ENCODE measurements at regions not wholly inside any gene's neighbourhood (a gene's known extent, or its start where the extent isn't known, plus 50 kb on each side); places are given as distances from the start of the nearest gene placed in this dataset.

DNA sequence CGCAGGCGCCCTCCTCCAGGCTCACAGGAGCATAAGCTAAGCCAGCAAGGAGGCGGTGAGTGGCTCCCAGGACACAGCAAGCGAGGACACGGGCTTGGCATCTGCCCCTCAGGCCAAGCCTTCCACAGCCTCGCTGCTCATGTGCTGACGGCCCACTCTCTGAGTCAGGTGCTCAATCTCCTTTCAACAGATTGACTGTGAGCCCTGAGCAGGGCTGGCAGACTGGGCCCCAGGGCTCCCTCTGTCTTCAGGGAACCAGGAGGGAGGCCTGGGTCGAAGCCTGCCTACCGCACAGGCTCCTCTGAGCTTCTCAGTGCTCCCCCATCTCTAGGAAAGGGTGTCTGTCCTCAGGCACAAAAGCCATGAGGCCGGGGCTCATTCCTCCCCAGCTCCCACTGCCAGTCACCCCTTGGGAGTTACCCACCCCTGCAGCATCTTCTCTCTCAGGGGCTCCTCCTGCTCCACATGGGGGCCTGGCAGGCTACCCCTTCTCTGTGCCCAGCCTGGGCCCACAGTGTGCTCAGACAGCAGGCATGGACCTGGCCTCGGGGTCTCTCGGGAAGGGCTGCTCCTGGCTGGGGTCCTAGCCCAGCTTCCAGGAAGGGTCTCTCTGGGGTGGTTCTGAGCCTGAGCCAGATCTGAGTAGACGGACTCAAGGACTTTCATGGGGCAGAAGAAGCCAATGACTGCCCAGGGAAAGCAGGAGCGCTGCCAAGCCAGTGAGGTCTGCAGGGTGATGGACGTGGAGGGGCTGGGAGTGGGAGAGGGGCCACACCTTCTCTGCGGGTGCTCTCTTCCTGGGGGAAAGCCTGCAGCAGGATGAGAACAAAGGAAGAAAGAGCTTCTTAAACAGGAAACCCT is 138.0 kb upstream of the GPC1 start:
- DNase-seq (ENCODE audit: low spot score) = no peak

DNA sequence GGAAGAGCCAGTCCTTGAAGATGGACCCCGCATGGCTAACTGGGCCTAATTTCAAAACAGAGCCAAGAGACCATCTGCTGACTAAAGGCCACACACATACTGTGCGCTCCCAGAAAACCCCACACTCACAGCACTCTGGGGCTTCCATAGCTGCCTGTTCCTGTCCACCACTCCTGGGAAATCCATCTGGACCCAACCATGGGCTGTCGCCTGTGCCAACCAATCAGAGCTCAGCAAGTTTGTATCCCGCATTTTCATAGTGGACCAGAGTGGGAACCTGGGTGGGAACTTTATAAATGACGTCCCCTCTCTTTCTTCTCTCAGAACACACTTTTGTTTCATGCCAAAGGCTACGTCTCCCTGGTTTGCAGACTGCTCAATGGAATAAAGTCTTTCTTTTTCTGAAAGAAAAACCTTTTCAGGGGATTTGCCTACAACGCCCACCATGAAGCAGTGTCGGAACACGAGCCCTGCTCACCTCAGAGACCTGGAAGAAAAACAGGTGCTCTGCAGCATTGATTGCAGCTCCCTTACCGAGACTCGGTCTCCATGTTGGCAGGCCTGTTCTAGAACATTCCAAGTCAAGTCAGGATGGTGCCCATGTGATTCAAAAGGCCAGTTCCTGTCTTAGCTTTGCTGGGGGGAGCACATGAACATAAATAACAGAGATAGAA is 137.2 kb upstream of the GPC1 start:
- DNase-seq (ENCODE audit: low spot score) = no peak

DNA sequence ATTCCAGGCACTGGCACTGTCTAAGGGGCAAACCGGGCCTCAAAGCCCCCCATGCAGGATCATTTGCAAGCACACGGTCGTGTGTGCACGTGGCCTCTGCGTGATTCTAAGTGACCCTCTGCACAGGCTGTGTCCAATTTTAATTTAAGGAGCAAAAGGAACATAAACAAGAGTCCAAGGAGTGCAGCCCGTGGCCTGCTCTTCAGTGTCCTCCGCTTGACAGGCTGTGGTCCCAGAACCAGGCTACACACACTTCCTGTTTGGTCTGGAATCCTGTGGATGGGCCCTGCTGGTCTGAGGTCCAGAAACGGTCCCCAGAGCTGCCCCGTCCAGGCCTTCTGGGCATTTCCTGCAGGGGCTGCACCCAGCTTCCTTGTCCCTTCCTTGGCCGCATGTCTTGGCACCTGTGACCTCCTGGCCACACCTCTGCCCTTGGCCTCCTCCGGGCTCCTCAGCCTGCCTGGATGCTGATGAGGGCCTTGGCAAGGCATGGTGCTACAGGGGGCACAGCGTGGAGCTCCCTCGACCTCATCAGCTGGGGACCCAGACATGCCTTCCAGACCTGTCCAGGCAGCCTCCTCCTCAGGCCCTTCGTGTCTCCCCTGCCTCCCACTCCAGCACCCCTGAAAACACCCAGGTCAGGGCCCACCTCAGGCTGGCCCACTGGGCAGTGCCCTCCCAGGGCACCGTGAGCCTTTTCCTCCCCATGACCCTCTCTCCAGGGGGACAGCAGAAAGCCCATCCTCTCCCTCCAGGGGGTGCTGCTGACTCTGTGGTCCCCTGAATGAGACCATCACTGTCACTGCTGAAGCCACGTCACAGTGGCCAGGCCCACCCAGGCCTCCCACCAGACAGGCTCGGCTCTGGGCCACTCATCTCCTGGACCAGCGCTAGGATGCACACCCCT is 136.4 kb upstream of the GPC1 start:
- no peak for DNase-seq (ENCODE audit: low spot score)

DNA sequence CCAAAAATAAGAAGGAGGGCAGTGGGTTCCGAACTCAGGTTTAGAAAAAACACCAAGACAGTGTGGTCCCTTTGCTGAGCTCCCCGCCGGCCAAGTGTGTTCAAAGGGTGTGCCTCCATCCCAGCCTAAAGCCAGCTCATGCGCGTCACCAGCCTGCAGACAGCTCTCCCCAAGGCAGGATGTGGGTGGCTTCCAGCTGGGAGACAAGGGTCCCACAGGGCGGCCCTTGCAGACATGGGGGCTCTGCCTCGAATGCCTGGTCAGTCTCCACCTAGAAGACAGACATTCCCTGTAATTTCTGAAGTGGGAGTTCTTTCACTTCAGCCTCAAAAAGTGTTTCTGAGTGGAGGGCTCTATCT is 135.8 kb upstream of the GPC1 start:
- DNase-seq (ENCODE audit: low spot score) = no peak

DNA sequence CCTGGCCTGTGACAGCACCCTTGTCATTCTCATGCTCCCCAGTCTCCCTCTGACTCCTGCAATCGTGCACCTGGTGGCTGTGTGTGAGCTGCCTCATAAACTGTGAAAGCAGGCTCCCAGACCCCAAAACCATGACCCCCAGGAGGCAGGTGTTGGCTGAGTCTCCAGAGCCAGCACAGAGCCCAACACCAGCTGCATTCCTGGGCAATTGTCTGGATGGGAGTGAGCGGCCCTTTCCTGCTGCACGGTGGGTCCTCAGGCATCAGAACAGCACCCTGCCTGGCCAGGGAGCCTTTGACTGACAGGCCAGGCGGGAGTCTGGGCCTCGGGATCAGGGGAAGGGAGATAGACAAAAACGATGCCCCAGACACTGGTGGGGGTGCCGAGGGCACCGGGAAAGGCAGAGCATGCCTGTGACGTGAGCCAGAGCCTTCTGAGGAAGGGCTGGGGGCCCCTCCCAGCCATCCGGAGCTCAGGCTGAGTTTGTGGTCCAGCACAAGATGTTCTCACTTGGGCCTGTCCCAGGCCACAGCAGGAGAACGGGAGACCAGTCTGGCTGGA is 135.1 kb upstream of the GPC1 start:
- no peak for DNase-seq (ENCODE audit: low spot score)

DNA sequence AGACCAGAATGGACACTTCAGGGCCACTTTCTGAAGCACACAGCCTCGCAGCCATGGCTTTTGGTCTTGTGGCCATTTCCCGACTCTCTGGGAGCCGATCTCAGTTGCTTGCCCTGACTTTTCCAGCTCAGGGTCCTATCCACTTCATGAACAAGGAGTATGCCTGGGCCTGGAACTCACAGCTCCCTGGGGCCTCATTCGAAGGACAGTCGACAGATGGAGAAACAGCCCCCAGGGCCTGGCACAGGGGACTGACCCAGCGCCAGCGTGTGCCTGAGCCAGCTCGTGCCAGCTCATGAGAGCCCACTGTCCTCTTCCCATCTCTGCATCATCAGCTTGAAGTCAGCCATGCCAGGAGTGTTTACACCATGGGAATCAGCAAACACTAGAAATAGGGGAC is 134.6 kb upstream of the GPC1 start:
- no peak for DNase-seq (ENCODE audit: low spot score)

DNA sequence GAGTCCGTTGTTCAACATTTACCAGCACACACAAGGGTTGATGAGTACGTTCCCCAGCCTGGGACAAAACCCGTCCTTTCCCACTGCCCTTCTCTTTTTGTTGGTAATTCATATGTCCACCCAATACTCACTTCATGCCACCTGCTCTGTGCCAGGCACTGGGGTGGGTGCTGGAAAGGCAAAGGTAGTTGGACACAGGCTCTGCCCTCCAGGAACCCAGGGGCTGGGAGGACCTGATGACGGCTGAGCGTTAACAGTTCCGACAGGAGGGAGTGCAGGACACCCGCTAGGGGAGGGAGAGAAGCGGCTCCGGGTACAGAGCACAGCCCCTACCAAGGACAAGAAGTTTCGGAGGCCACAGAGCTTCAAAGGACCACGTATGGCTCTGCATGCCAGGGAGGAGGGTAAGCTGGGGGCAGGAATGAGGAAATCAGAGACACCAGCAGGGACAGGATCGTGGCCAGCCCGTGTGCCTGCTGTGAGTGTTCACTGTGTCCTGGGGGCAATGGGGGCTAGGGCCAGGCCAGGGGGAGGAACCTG is 134.1 kb upstream of the GPC1 start:
- no peak for DNase-seq (ENCODE audit: low spot score)

DNA sequence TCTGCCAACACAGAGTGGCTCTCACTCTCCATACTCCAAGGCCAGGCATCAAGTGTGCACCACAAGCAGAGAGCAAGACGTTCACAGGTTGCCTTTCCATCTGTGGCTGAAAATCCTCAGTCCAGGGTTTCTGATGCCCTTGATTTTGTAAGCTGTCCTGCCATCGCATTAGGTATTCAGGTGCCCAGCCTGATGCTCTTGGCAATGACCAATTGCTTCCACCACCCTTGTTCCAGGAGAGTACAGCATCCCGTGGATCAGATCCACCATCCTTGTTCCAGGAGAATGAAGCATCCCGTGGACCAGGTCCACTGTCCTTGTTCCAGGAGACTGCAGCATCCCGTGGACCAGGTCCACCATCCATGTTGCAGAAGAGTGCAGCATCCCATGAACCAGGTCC is 133.4 kb upstream of the GPC1 start:
- DNase-seq (ENCODE audit: low spot score) = no peak

DNA sequence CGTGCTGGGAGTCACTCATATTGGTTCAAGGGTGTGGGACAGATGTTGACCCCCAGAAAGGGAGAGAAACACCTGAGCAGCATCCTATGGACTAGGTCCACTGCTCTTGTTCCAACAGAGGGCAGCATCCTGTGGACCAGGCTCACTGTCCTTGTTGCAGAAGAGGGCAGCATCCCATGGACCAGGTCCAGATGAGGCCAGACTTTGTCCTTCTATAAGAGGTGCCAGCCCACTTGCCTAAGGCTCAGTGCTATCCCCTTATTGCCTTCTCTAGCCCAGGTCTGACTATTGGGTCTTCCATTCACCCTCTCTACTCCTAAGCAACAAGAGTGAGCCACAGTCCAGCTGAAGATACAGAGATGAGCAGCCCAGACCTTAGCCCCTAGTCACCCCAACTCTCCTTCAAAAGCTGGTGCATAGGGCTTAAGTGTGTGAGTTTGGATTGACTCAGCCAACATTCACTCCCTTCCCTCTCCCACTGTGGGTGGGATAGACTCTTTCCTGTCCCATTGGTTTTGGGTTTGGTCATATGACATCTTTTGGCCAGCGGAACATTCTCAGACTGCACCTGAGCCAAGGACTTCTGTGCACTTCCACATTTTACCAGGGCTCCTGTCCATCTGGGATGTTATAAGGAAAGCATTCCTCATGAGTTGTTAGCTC is 132.4 kb upstream of the GPC1 start:
- no peak for DNase-seq (ENCODE audit: low spot score)

DNA sequence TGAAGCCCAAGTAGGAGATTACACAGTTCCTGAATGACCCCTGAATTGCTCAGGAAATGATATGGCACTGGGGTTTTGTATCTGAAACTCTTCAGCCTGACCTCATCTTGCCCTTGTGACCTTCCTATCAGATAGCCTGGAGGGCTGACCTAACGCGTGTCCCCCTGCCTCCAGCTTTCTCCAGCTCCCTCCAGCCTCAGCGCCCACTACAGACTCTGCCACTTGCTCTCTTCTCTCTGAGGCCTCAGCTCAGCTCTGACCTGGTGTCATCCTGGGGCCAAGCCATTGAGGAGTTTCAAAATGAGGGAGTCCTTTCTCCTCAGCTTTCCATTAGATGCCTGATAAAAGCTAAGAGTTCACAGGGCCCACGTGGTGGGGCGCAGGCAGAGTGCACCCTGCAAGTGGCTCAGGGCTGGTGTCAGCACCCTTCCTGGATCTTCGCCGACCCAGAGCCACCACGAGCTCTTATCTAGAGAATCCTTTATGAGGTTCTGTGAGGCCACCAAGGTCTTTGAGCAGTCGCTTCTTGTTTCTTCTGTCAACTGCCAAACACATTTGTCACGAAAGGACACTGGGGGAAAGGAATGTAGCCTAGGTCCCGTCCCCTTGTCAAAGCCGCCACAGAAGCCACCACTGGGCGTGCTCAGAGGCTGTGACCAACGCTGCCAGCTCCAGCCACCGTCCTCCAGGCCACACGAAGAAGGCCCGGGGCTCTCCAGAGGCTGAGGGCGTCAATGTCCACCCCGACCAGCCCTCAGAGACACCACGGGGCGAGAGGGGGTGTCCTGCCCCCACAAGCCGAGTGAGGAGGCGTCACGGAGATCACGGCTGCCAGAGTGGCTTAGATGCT is 131.3 kb upstream of the GPC1 start:
- no peak for DNase-seq (ENCODE audit: low spot score)

DNA sequence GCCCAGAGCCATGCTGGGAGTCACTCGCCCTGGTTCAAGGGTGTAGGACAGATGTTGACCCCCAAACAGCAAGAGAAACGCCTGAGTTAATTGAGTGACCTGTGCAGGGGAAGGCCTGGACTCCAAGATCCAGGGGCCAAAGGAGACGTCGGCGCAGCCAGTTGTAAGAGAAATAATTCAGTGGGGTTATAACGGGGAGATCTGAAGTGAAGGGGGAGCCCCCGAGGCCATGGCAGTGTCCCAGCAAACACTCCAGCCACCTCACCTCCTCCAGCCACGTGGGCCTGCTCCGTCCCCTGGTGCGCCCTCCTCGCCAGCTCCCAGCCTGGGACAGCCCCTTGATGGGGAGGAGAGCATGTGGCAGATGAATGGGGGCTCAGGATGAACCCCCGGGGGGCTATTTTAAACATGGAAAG is 130.7 kb upstream of the GPC1 start:
- no peak for DNase-seq (ENCODE audit: low spot score)

DNA sequence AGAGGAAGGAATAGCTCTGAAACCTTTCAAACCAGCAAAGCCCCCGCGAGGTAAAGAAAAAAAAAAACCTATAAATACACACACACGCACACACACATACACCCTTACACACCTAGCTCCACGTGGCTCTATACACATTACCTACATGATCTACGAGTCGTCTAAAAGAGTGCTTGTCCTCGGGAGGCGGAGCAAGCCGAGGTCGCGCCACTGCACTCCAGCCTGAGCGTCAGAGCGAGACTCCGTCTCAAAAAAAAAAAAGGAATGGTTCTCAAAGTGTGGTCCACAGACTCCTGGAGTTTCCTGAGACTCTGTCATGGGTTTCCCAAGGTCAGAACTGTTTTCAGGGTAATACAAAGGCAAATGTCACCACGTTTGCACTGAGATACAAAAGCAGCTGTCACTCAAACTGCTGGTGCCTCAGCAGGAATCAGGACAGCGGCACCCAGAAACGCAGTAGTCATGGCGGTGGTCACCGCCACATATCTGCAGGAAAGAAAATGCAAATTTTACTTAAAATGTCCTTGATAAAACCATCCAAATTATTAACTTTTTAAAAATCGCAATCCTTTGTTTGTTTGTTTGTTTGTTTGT is 130.0 kb upstream of the GPC1 start:
- no peak for DNase-seq (ENCODE audit: low spot score)

DNA sequence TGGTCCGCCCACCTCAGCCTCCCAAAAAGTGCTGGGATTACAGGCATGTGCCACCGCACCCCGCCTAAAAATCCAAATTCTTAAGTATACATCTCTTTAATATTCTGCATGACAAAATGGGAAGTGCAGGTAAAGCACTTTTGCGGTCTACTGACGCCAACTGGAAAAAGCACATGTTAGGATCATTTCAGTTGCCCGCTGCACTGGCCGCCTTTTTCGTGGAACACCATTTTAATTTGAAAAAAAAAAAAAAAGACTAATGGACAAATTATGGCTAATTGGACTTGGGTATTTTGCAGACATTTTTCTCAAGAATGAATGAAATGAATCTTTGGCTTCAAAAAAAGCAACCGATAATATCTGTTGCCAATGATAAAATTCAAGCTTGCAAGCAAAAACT is 129.3 kb upstream of the GPC1 start:
- no peak for DNase-seq (ENCODE audit: low spot score)

DNA sequence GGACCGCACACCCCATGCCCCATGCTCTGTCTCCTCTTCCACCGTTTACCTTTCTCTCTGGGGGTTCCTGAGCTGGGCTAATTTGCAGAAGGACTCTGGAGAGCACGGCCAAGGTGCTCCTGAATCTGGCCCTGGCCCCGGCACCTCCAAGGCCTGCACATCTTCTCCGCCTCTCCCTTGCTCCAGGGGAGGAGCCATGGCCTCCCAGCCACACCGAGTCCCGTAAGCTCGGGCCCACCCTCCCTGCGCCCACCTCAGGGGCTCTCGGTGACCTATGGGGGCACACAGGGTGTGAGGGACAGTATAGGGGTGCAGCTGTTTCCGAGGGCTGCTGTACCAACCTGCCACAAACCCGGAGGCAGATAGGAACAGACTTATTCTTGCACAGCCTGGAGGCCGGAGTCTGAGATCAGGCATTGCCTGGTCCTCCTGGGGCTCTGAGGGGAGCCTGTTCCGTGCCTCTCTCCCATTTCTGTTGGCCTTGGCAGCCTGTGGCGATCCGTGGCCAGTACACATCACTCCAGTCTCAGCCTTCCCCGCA is 127.3 kb upstream of the GPC1 start:
- DNase-seq (ENCODE audit: low spot score) = peak; percentile 17

DNA sequence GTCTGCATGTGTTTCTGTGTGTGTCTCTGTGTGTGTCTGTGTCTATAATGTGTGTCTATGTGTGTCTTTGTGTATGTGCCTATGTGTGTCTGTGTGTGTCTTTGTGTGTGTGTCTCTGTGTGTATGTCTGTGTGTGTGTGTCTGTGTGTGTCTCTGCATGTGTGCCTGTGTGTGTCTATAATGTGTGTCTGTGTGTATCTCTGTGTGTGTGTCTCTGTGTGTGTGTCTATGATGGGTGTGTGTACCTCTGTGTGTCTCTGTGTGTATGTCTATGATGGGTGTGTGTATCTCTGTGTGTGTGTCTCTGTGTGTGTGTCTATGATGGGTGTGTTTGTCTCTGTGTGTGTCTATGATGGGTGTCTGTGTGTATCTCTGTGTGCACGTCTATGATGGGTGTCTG is 126.2 kb upstream of the GPC1 start:
- DNase-seq (ENCODE audit: low spot score) = no peak

DNA sequence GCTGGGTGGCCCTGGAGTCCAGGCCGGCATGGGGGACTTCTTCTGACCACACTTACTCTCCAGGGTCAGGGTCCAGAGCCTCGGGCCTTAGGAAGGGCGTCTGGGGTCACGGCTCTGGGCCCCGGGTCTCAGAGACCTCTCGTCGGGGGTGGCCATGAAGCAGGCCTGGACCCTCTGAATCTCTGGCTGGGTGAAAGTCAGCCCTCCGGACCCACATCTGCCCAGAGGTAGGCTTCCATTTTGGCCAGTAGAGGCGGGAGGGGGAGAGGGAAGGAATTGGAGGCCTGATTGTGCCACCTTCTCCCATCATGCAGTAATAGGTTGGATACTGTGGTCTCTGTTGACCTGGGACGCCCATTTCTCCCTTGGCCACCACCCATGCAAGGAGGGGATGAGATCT is 125.3 kb upstream of the GPC1 start:
- DNase-seq (ENCODE audit: low spot score) = no peak

DNA sequence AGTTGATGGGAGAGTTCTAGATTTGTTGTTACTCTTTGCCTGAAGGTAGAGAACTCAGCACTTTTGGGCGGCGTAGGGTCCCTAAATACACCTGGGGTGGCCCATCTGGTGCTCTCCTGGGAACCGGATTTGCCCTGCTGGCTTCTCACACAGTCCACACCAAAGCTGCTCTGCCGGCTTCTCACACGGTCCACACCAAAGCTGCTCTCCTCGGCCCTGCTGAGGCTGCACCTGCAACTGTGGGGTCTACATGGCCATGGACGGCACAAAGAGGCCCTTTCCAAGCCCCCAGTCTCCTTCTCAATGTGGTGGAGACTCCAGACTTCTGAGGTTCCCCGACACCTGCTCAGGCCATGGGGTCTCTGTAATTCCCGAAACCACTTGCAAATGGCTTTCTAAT is 124.8 kb upstream of the GPC1 start:
- no peak for DNase-seq (ENCODE audit: low spot score)

DNA sequence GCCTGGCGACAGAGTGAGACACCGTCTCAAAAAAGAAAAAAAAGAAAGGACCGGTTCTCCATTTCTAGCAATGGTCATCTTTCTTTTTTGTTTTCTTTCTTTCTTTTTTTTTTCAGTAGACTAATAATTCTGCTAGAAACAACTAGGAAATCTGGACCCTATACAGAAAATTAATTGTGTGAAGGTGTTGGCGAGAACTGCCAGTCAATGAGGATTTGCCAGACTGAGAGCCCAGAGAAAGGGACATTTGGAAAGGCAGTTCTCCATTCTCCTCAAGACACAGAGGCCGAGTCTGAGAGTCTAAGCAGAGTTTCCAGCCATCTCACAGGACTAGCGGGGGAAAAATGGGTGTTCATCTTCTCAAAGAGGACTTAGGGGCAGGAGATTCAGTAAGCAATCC is 123.6 kb upstream of the GPC1 start:
- DNase-seq (ENCODE audit: low spot score) = no peak

DNA sequence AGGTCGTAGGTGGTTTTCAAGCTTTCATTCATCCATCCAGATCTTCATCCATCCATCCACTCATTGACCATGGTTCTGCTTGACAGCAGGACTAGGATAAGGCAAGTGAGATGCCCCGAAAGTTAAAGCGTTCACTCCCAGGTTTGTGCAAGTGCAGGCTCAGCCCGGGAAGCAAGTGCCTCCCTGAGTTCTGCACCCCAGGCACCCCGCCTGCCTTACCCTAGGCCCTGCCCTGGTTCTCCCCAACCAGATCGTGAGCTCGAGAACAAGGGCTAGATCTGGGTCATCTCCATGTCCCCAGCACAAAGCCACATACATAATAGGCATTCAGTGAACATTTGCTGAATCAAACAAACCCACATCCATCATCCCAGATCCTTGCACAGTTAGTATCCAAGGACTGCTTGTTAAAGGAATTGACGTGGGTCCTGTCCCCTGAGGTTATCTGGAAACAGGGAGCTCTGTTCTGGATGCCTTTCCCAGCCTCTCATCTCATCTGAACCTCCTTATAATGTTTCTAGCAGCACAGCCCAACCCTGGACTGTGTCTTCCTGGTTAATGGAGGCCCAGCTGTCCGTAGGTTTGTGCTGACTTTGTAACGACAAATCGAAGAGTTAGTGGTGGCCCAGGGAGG is 116.1 kb upstream of the GPC1 start:
- DNase-seq (ENCODE audit: low spot score) = no peak

DNA sequence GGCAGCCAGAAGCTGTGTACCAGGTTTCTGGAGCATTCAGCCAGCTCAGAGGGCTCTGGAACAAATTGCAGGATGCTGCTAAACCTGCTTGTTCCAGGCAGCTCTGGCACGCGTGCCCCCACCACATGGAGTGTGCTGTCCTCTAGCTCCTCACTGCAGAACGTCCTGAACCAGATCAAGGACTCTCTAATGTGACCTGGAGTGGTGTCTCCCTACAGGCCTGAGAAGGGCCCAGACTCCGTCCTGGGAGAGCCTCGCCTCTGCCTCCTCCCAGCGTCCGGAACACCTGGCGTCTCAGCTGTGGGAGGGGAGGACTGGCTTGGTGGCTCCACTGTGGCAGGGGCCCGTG is 115.6 kb upstream of the GPC1 start:
- DNase-seq (ENCODE audit: low spot score) = peak; percentile 17
